Sigmoid colon (tissue), 6 donors: ENCODE measurements at regions not wholly inside any gene's neighbourhood (a gene's known extent, or its start where the extent isn't known, plus 50 kb on each side); places are given as distances from the start of the nearest gene placed in this dataset.

Experiments
- DNase-seq: peaks from one replicate; pipeline ENCODE4 v3.0.0-alpha.2; 2019
- H3K27ac ChIP-seq, 4 donors: fragments of 200-600 bp; sonication (generic); one replicate each; pipeline ENCODE4 v1.5.1; 2016 to 2019; ENCODE audit warnings: mild to moderate bottlenecking in 1 of 4
- H3K27me3 ChIP-seq, 3 donors: fragments of 200-600 bp; sonication (generic); one replicate each; pipeline ENCODE4 v1.5.1; 2019; ENCODE audit warnings: mild to moderate bottlenecking in 1 of 3
- H3K36me3 ChIP-seq, 4 donors: fragments of 200-600 bp; sonication (generic); one replicate each; pipeline ENCODE4 v1.5.1; 2016 to 2019
- H3K4me1 ChIP-seq, 4 donors: fragments of 200-600 bp; sonication (generic); one replicate each; pipeline ENCODE4 v1.5.1; 2017 to 2019
- H3K4me3 ChIP-seq, 4 donors: fragments of 200-600 bp; sonication (generic); one replicate each; pipeline ENCODE4 v1.5.1; 2017 to 2019; ENCODE audit warnings: mild to moderate bottlenecking in 2 of 4, moderate library complexity in 1 of 4
- H3K9me3 ChIP-seq, 4 donors: fragments of 200-600 bp in 3 of 4; sonication (generic) in 3 of 4; one replicate each; pipeline versions ENCODE4 v1.5.1 to v1.6.1; 2013 to 2019
- CTCF ChIP-seq, 4 experiments: fragments of 450-650 bp in 3 of 4; fragments of 200-600 bp in 1 of 4; IDR thresholded peaks; one replicate each; pipeline ENCODE4 v1.5.1; 2016 to 2019; ENCODE audit warnings: antibody characterized with exemption in 4 of 4, mild to moderate bottlenecking in 3 of 4, moderate library complexity in 2 of 4
- EP300 ChIP-seq, 4 donors: sonication (generic); formaldehyde crosslinking; IDR thresholded peaks; one replicate each; pipeline ENCODE4 v1.6.1; 2017; ENCODE audit warnings: antibody characterized with exemption in 4 of 4
- POLR2A ChIP-seq, 2 donors: fragments of 450-650 bp; IDR thresholded peaks; one replicate each; pipeline ENCODE4 v1.6.1; 2016; ENCODE audit warnings: antibody characterized with exemption in 2 of 2, mild to moderate bottlenecking in 2 of 2, moderate library complexity in 2 of 2
- POLR2AphosphoS5 ChIP-seq, 4 donors: sonication (generic); formaldehyde crosslinking; IDR thresholded peaks; one replicate each; pipeline ENCODE4 v1.6.1; 2017; ENCODE audit warnings: antibody characterized with exemption in 4 of 4
- WGBS, 2 donors: extraction: QIAGEN DNeasy Blood & Tissue Kit; methylation state at CpG; one replicate each; pipeline ENCODE4 v1.1.7; 2013; 5-methylcytosine and 5-hydroxymethylcytosine counted together
- intact Hi-C: fragments of 100-400 bp; cut with DNase I; formaldehyde crosslinking; loops from one replicate; pipeline ENCODE4 v1.15.1; 2023
- donor health status: healthy with polysubstance abuse.
- donor health status: healthy.

GRCh38 chr1:229869240-229869639 lies 197.8 kb upstream of the GALNT2 start:
- Histone ChIP-seq H3K27ac (no peak overlapping the region), H3K4me1 (peaks cover 0 to 15% (median 0%) of the 10 kb centered on the region in 4 donors), H3K9me3 (no peaks in the 10 kb centered on the region), H3K4me3 (no peak overlapping the region), H3K36me3 (no peaks in the 10 kb centered on the region), H3K27me3 (no peaks in the 10 kb centered on the region)
- 69 to 78% methylated on average over 1 of the region's 1 CpG for WGBS, 2 donors
- DNase-seq: no peak
- no peak for TF ChIP-seq CTCF (IDR thresholded peaks at IDR 0.05)
- no peak for TF ChIP-seq POLR2A (IDR thresholded peaks at IDR 0.05)
- TF ChIP-seq POLR2AphosphoS5 (IDR thresholded peaks at IDR 0.05): no peak
- TF ChIP-seq EP300 (IDR thresholded peaks at IDR 0.05): no peak
- intact Hi-C loops: no loop called here

GRCh38 chr1:229869687-229870086 lies 197.4 kb upstream of the GALNT2 start:
- no peak for DNase-seq
- H3K27ac ChIP-seq: no peak overlapping the region
- intact Hi-C loops: no loop called here
- no peaks in the 10 kb centered on the region for H3K36me3 ChIP-seq
- no peaks in the 10 kb centered on the region for H3K27me3 ChIP-seq
- peaks cover 0 to 12% (median 0%) of the 10 kb centered on the region in 4 donors for H3K4me1 ChIP-seq
- no peak for TF ChIP-seq CTCF (IDR thresholded peaks at IDR 0.05)
- TF ChIP-seq EP300 (IDR thresholded peaks at IDR 0.05): no peak
- no peak for TF ChIP-seq POLR2AphosphoS5 (IDR thresholded peaks at IDR 0.05)
- TF ChIP-seq POLR2A (IDR thresholded peaks at IDR 0.05): no peak
- H3K4me3 ChIP-seq: no peak overlapping the region
- no peaks in the 10 kb centered on the region for H3K9me3 ChIP-seq
- WGBS, 2 donors: 27 to 64% methylated on average over 4 of the region's 4 CpGs

GRCh38 chr1:229870381-229870780 lies 196.7 kb upstream of the GALNT2 start:
- Histone ChIP-seq H3K27ac (no peak overlapping the region), H3K4me3 (no peak overlapping the region), H3K4me1 (peaks cover 0 to 12% (median 0%) of the 10 kb centered on the region in 4 donors), H3K27me3 (no peaks in the 10 kb centered on the region), H3K9me3 (no peaks in the 10 kb centered on the region), H3K36me3 (no peaks in the 10 kb centered on the region)
- no peak for DNase-seq
- TF ChIP-seq CTCF (IDR thresholded peaks at IDR 0.05) (no peak), POLR2A (IDR thresholded peaks at IDR 0.05) (no peak), POLR2AphosphoS5 (IDR thresholded peaks at IDR 0.05) (no peak), EP300 (IDR thresholded peaks at IDR 0.05) (no peak)
- intact Hi-C loops: no loop called here
- WGBS, 2 donors: 62 to 86% methylated on average over 2 of the region's 2 CpGs

GRCh38 chr1:229871078-229871676 lies 195.9 kb upstream of the GALNT2 start:
- no peak for DNase-seq
- Histone ChIP-seq H3K4me1 (peaks cover 0 to 12% (median 0%) of the 10 kb centered on the region in 4 donors), H3K27me3 (no peaks in the 10 kb centered on the region), H3K9me3 (no peaks in the 10 kb centered on the region), H3K36me3 (no peaks in the 10 kb centered on the region), H3K27ac (no peak overlapping the region), H3K4me3 (no peak overlapping the region)
- intact Hi-C loops: no loop called here
- WGBS, 2 donors: 91 to 94% methylated on average over 9 of the region's 9 CpGs
- TF ChIP-seq CTCF (IDR thresholded peaks at IDR 0.05) (no peak), POLR2AphosphoS5 (IDR thresholded peaks at IDR 0.05) (no peak), POLR2A (IDR thresholded peaks at IDR 0.05) (no peak), EP300 (IDR thresholded peaks at IDR 0.05) (no peak)

- Histone ChIP-seq H3K9me3 (no peaks in the 10 kb centered on the region), H3K36me3 (no peaks in the 10 kb centered on the region), H3K27ac (no peak overlapping the region), H3K4me1 (peaks cover 0 to 9% (median 0%) of the 10 kb centered on the region in 4 donors), H3K4me3 (no peak overlapping the region), H3K27me3 (no peaks in the 10 kb centered on the region)
- WGBS, 2 donors: 87 to 89% methylated on average over 3 of the region's 3 CpGs
- TF ChIP-seq POLR2A (IDR thresholded peaks at IDR 0.05) (no peak), EP300 (IDR thresholded peaks at IDR 0.05) (no peak), CTCF (IDR thresholded peaks at IDR 0.05) (no peak), POLR2AphosphoS5 (IDR thresholded peaks at IDR 0.05) (no peak)
- DNase-seq: no peak
- intact Hi-C loops: no loop called here
Measured at GRCh38 chr1:229874136-229874535, 192.9 kb upstream of the GALNT2 start.
